WERI-Rb-1 (cell line): ENCODE measurements at regions not wholly inside any gene's neighbourhood (a gene's known extent, or its start where the extent isn't known, plus 50 kb on each side); places are given as distances from the start of the nearest gene placed in this dataset.

ENCODE experiments used
- DNase-seq: peaks from one replicate; pipeline ENCODE4 v3.0.0-alpha.2; 2020
- H3K27ac ChIP-seq: fragments of 250-450 bp; sonication (Bioruptor Pico); 2 replicates; pipeline ENCODE4 v1.5.1; 2020; ENCODE audit warnings: mild to moderate bottlenecking, moderate library complexity
- H3K27me3 ChIP-seq: fragments of 250-450 bp; sonication (Bioruptor Pico); 2 replicates; pipeline ENCODE4 v1.5.1; 2021; ENCODE audit warnings: mild to moderate bottlenecking, low read depth, moderate library complexity; ENCODE audit not compliant: insufficient read depth, severe bottlenecking
- H3K36me3 ChIP-seq: fragments of 250-450 bp; sonication (Bioruptor Pico); 2 replicates; pipeline ENCODE4 v1.5.1; 2020; ENCODE audit warnings: mild to moderate bottlenecking, moderate library complexity
- H3K4me3 ChIP-seq: 2 replicates; pipeline ENCODE4 v1.5.1; 2011; ENCODE audit warnings: low read depth, mild to moderate bottlenecking, control low read depth, low read length
- H3K9me3 ChIP-seq: fragments of 250-450 bp; sonication (Bioruptor Pico); 2 replicates; pipeline ENCODE4 v1.5.1; 2021; ENCODE audit warnings: mild to moderate bottlenecking, moderate library complexity; ENCODE audit not compliant: severe bottlenecking
- CTCF ChIP-seq: IDR thresholded peaks from 2 replicates; pipeline ENCODE4 v1.5.1; 2011; ENCODE audit warnings: low read depth, mild to moderate bottlenecking, control low read depth, inconsistent platforms, low read length

GRCh38 chr3:193901007-193901406, 234.9 kb upstream of the HES1 start:
- DNase-seq = no peak
- Histone ChIP-seq H3K9me3 (no peaks in the 10 kb centered on the region), H3K36me3 (no peaks in the 10 kb centered on the region), H3K27me3 (no peaks in the 10 kb centered on the region), H3K4me3 (no peak overlapping the region), H3K27ac (no peak overlapping the region)
- no peak for TF ChIP-seq CTCF

GRCh38 chr3:193902607-193903511, 233.1 kb upstream of the HES1 start:
- no peaks in the 10 kb centered on the region for H3K27me3 ChIP-seq
- H3K27ac ChIP-seq = no peak overlapping the region
- H3K4me3 ChIP-seq = no peak overlapping the region
- H3K36me3 ChIP-seq = no peaks in the 10 kb centered on the region
- H3K9me3 ChIP-seq = no peaks in the 10 kb centered on the region
- DNase-seq = no peak
- no peak for TF ChIP-seq CTCF

GRCh38 chr3:193903512-193903817, 232.5 kb upstream of the HES1 start:
- Histone ChIP-seq H3K4me3 (no peak overlapping the region), H3K36me3 (no peaks in the 10 kb centered on the region), H3K27me3 (no peaks in the 10 kb centered on the region), H3K9me3 (no peaks in the 10 kb centered on the region), H3K27ac (no peak overlapping the region)
- no peak for TF ChIP-seq CTCF
- no peak for DNase-seq

- peak; percentile 66 for DNase-seq
- H3K27me3 ChIP-seq = no peaks in the 10 kb centered on the region
- TF ChIP-seq CTCF = no peak
Measured at GRCh38 chr3:193903966-193904365, 232.0 kb upstream of the HES1 start.

GRCh38 chr3:193905541-193906396, 230.2 kb upstream of the HES1 start:
- Histone ChIP-seq H3K36me3 (no peaks in the 10 kb centered on the region), H3K4me3 (no peak overlapping the region), H3K9me3 (no peaks in the 10 kb centered on the region), H3K27ac (no peak overlapping the region), H3K27me3 (no peaks in the 10 kb centered on the region)
- no peak for DNase-seq
- TF ChIP-seq CTCF = no peak

More at GRCh38 chr3:193903966-193904365, 232.0 kb upstream of the HES1 start:
- Histone ChIP-seq H3K9me3 (no peaks in the 10 kb centered on the region), H3K36me3 (no peaks in the 10 kb centered on the region), H3K4me3 (no peak overlapping the region), H3K27ac (peak overlapping the region; percentile 47)
